PC-9 (cell line): ENCODE measurements at regions not wholly inside any gene's neighbourhood (a gene's known extent, or its start where the extent isn't known, plus 50 kb on each side); places are given as distances from the start of the nearest gene placed in this dataset.

Source experiments
- EZH2 ChIP-seq: fragments of 200-600 bp; sonication (generic); IDR thresholded peaks from 2 replicates; pipeline ENCODE4 v1.8.0; 2017; ENCODE audit warnings: antibody characterized with exemption, low read depth
- TF ChIP-seq, protein P1 (sequence below): fragments of 200-600 bp; sonication (generic); conservative IDR thresholded peaks from 2 replicates; pipeline ENCODE4 v1.6.1; 2017; ENCODE audit warnings: mixed run types, antibody characterized with exemption, mild to moderate bottlenecking, moderate library complexity

DNA sequence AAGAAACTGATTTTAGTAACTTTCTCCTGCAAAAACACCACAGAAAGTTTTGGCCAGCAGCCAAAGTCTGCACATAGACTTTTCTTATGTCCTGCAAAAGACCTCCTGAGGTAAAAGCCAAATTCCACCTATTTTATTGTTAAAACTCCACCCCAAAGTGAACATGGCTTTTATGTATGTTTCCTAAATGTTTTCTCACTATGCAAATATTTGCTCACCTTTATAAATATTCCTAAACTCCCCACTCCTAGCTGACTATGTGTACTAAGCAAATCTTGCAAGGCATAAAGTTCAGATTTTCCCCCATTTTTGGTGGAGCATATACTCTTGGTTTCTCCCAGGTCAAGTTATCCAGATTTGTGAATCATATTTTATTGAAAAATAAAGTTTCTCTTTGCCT, 446.2 kb downstream of the DNAH5 start:
- TF ChIP-seq, protein P1, sequence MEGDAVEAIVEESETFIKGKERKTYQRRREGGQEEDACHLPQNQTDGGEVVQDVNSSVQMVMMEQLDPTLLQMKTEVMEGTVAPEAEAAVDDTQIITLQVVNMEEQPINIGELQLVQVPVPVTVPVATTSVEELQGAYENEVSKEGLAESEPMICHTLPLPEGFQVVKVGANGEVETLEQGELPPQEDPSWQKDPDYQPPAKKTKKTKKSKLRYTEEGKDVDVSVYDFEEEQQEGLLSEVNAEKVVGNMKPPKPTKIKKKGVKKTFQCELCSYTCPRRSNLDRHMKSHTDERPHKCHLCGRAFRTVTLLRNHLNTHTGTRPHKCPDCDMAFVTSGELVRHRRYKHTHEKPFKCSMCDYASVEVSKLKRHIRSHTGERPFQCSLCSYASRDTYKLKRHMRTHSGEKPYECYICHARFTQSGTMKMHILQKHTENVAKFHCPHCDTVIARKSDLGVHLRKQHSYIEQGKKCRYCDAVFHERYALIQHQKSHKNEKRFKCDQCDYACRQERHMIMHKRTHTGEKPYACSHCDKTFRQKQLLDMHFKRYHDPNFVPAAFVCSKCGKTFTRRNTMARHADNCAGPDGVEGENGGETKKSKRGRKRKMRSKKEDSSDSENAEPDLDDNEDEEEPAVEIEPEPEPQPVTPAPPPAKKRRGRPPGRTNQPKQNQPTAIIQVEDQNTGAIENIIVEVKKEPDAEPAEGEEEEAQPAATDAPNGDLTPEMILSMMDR, result no peak
- TF ChIP-seq EZH2, result no peak
